HL-60 (cell line): ENCODE measurements at regions not wholly inside any gene's neighbourhood (a gene's known extent, or its start where the extent isn't known, plus 50 kb on each side); places are given as distances from the start of the nearest gene placed in this dataset.

Experiments used
- CTCF ChIP-seq: IDR thresholded peaks from one replicate; pipeline ENCODE4 v1.5.1; 2011; ENCODE audit warnings: low read length, control low read depth, inconsistent platforms; ENCODE audit not compliant: insufficient read depth
- GABPA ChIP-seq: IDR thresholded peaks from 2 replicates; pipeline ENCODE4 v1.6.1; 2012; ENCODE audit warnings: low read depth
- POLR2AphosphoS5 ChIP-seq: IDR thresholded peaks from 2 replicates; pipeline ENCODE4 v1.6.1; 2012; ENCODE audit warnings: low read depth
- REST ChIP-seq: IDR thresholded peaks from 2 replicates; pipeline ENCODE4 v1.6.1; 2012; ENCODE audit warnings: low read depth; ENCODE audit not compliant: insufficient replicate concordance

- TF ChIP-seq CTCF (no peak), REST (no peak), GABPA (no peak), POLR2AphosphoS5 (no peak)
Observed at GRCh38 chr4:17132226-17132625, 233.8 kb upstream of the LDB2 start.
